Stomach smooth muscle (tissue), 2 donors: ENCODE measurements at regions not wholly inside any gene's neighbourhood (a gene's known extent, or its start where the extent isn't known, plus 50 kb on each side); places are given as distances from the start of the nearest gene placed in this dataset.

Experiments
- H3K27ac ChIP-seq: one replicate; pipeline ENCODE4 v1.7.0; 2013; ENCODE audit warnings: mild to moderate bottlenecking, low read length, inconsistent platforms
- H3K27me3 ChIP-seq, 2 donors: one replicate each; pipeline ENCODE4 v1.7.0; 2013; ENCODE audit warnings: low read length in 2 of 2; ENCODE audit not compliant: insufficient read depth in 2 of 2, control insufficient read depth in 1 of 2
- H3K36me3 ChIP-seq, 2 donors: one replicate each; pipeline ENCODE4 v1.7.0; 2013; ENCODE audit warnings: low read length in 2 of 2; ENCODE audit not compliant: control insufficient read depth in 2 of 2, insufficient read depth in 2 of 2
- H3K4me1 ChIP-seq: one replicate; pipeline ENCODE4 v1.7.0; 2013; ENCODE audit warnings: low read length; ENCODE audit not compliant: control insufficient read depth, insufficient read depth
- H3K4me3 ChIP-seq, 2 donors: one replicate each; pipeline ENCODE4 v1.7.0; 2013; ENCODE audit warnings: low read length in 2 of 2
- H3K9ac ChIP-seq, 2 donors: one replicate each; pipeline ENCODE4 v1.7.0; 2013; ENCODE audit warnings: low read length in 2 of 2, mild to moderate bottlenecking in 1 of 2
- H3K9me3 ChIP-seq, 2 donors: one replicate each; pipeline ENCODE4 v1.7.0; 2013; ENCODE audit warnings: low read length in 2 of 2; ENCODE audit not compliant: control insufficient read depth in 2 of 2
- donor health status: healthy.
- donor health status: Pancreatic carcinoma.

DNA sequence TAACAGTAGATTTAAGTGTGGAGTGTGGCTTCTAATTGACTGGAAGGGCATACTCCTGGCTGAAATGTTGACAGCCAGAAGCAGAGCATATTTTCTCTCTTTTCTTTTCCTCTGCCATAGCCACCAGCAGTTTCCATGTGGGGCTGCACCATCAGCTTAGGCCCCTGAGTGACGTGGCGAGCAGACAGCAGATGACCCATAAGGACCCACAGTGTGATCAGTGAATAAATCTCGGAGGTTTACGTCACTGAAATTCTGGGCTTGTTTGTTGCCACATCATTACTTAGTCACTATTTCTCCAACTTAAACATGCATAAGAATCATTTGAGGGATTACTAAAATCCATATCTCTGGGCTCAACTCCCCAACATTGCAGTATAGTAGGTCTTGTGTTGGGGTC is 549.7 kb upstream of the TMEM132C start:
- Histone ChIP-seq H3K27me3 (no peaks in the 10 kb centered on the region), H3K4me1 (no peaks in the 10 kb centered on the region), H3K36me3 (no peaks in the 10 kb centered on the region)

GRCh38 chr12:127720334-127720733 is 546.6 kb upstream of the TMEM132C start:
- no peak overlapping the region for H3K27ac ChIP-seq
- no peaks in the 10 kb centered on the region for H3K27me3 ChIP-seq
- H3K9ac ChIP-seq = no peak overlapping the region
- H3K9me3 ChIP-seq = no peaks in the 10 kb centered on the region
- no peaks in the 10 kb centered on the region for H3K4me1 ChIP-seq
- H3K4me3 ChIP-seq = no peak overlapping the region
- H3K36me3 ChIP-seq = no peaks in the 10 kb centered on the region

More for the DNA sequence above, 549.7 kb upstream of the TMEM132C start:
- Histone ChIP-seq H3K4me3 (no peak overlapping the region), H3K9me3 (no peaks in the 10 kb centered on the region), H3K9ac (no peak overlapping the region), H3K27ac (no peak overlapping the region)

DNA sequence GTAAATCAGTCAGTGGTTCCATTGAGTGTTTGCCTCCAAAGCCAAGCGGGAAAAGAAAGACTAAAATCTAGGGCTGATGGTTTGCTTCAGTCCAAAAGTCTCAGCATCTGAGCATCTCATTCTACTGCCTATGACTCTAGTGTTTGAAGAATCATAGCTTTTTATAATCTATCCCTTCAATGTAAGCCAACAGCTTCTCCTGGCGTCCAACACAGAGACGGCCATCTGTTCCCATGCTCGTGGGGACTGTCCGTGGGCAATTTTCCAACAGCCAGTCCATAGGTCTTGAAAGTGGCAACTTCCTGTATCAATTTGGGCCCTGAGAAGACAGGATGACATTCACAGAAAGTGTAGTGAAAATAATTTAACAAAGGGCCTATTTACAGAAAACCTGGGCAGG is 544.4 kb upstream of the TMEM132C start:
- Histone ChIP-seq H3K27ac (no peak overlapping the region), H3K9ac (no peak overlapping the region), H3K4me3 (no peak overlapping the region), H3K9me3 (no peaks in the 10 kb centered on the region), H3K27me3 (no peaks in the 10 kb centered on the region), H3K4me1 (no peaks in the 10 kb centered on the region), H3K36me3 (no peaks in the 10 kb centered on the region)

GRCh38 chr12:127723251-127723650 is 543.7 kb upstream of the TMEM132C start:
- Histone ChIP-seq H3K36me3 (no peaks in the 10 kb centered on the region), H3K9ac (no peak overlapping the region)

DNA sequence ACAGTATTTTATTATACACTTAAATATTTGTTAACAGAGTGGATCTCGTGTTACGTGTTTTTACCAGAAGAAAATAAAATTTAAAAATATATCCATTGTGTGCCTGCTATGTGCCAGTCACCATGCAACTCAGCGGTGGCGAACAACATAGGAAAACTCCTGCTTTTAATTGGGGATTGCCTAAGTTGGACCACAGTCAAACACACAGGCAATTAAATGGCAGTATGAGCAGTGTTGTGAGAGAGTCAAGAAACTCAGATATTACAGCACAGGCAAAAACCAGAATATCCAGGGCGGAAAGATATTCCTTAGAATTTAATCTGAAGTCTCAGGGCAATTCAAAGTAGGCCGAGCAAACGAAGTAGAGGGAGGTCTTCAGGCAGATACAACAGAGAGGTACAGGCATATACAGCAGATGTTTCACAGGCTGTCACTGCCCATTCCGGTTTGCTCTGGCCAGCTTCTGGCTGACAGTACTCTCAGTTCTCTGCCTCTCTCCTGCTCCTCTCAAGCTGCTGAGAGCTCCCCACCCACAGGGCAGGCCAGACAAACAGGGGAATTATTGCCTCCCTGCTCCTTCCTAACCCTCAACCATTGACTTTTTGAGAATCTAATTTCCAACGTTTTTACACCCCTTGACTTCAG is 540.2 kb upstream of the TMEM132C start:
- Histone ChIP-seq H3K4me1 (no peaks in the 10 kb centered on the region), H3K27ac (no peak overlapping the region), H3K27me3 (no peaks in the 10 kb centered on the region), H3K36me3 (no peaks in the 10 kb centered on the region), H3K9ac (no peak overlapping the region), H3K9me3 (no peaks in the 10 kb centered on the region), H3K4me3 (no peak overlapping the region)

More at GRCh38 chr12:127723251-127723650, 543.7 kb upstream of the TMEM132C start:
- Histone ChIP-seq H3K4me3 (no peak overlapping the region), H3K4me1 (no peaks in the 10 kb centered on the region), H3K27ac (no peak overlapping the region), H3K27me3 (no peaks in the 10 kb centered on the region), H3K9me3 (no peaks in the 10 kb centered on the region)

- no peaks in the 10 kb centered on the region for H3K36me3 ChIP-seq
- H3K27me3 ChIP-seq = no peaks in the 10 kb centered on the region
- no peaks in the 10 kb centered on the region for H3K9me3 ChIP-seq
- H3K4me1 ChIP-seq = no peaks in the 10 kb centered on the region
- H3K4me3 ChIP-seq = no peak overlapping the region
- no peak overlapping the region for H3K9ac ChIP-seq
- no peak overlapping the region for H3K27ac ChIP-seq
These were observed 538.7 kb upstream of the TMEM132C start for GRCh38 chr12:127728285-127728684.

DNA sequence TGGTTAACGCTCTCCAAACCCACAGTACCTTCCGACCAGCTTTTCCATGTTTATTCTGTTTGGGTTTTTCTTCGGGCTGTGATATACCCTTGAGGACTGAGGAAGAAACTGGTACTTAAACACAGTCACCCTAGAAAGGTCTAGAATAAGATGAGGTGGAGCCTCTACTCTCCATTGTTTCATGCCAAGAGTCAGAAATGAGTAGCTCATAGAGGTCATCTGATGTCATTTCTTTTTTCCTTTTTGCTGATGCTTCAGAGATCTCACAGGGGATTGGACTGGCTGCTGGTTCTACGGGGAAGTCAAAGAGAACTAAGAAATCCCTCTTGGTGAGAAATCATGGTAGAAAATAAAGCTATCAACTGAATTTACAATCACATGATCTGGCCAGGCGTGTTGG is 538.2 kb upstream of the TMEM132C start:
- no peak overlapping the region for H3K27ac ChIP-seq
- no peaks in the 10 kb centered on the region for H3K27me3 ChIP-seq
- no peak overlapping the region for H3K4me3 ChIP-seq
- H3K9ac ChIP-seq = no peak overlapping the region
- H3K4me1 ChIP-seq = no peaks in the 10 kb centered on the region
- peaks cover 0 to 2% of the 10 kb centered on the region in 2 donors for H3K9me3 ChIP-seq
- H3K36me3 ChIP-seq = no peaks in the 10 kb centered on the region

- H3K9ac ChIP-seq = no peak overlapping the region
- H3K4me1 ChIP-seq = no peaks in the 10 kb centered on the region
- H3K4me3 ChIP-seq = no peak overlapping the region
- peaks cover 0 to 2% of the 10 kb centered on the region in 2 donors for H3K9me3 ChIP-seq
- H3K27ac ChIP-seq = no peak overlapping the region
- no peaks in the 10 kb centered on the region for H3K27me3 ChIP-seq
- no peaks in the 10 kb centered on the region for H3K36me3 ChIP-seq
These were observed 537.6 kb upstream of the TMEM132C start for GRCh38 chr12:127729381-127729780.

GRCh38 chr12:127731657-127732056 is 535.3 kb upstream of the TMEM132C start:
- Histone ChIP-seq H3K4me1 (no peaks in the 10 kb centered on the region), H3K36me3 (no peaks in the 10 kb centered on the region), H3K27me3 (no peaks in the 10 kb centered on the region), H3K27ac (no peak overlapping the region), H3K9ac (no peak overlapping the region), H3K4me3 (no peak overlapping the region), H3K9me3 (peaks cover 0 to 2% of the 10 kb centered on the region in 2 donors)

DNA sequence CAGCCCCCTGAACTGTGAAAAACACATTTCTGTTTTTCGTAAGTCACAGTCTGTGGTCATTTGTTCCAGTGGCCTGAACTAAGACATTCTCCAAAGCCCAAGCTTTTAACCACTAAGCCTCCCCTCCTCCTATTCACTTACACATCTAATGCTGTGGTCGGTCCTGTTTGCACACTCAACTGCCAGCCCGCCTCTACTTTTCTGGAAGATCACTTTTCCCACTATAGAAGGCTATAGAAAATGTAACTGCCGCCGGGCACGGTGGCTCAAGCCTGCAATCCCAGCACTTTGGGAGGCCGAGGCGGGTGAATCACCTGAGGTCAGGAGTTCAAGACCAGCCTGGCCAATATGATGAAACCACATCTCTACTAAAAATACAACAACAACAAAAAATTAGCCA is 524.7 kb upstream of the TMEM132C start:
- H3K27ac ChIP-seq = no peak overlapping the region
- no peak overlapping the region for H3K9ac ChIP-seq
- no peaks in the 10 kb centered on the region for H3K9me3 ChIP-seq
- H3K4me1 ChIP-seq = no peaks in the 10 kb centered on the region
- no peaks in the 10 kb centered on the region for H3K27me3 ChIP-seq
- H3K4me3 ChIP-seq = no peak overlapping the region
- no peaks in the 10 kb centered on the region for H3K36me3 ChIP-seq

DNA sequence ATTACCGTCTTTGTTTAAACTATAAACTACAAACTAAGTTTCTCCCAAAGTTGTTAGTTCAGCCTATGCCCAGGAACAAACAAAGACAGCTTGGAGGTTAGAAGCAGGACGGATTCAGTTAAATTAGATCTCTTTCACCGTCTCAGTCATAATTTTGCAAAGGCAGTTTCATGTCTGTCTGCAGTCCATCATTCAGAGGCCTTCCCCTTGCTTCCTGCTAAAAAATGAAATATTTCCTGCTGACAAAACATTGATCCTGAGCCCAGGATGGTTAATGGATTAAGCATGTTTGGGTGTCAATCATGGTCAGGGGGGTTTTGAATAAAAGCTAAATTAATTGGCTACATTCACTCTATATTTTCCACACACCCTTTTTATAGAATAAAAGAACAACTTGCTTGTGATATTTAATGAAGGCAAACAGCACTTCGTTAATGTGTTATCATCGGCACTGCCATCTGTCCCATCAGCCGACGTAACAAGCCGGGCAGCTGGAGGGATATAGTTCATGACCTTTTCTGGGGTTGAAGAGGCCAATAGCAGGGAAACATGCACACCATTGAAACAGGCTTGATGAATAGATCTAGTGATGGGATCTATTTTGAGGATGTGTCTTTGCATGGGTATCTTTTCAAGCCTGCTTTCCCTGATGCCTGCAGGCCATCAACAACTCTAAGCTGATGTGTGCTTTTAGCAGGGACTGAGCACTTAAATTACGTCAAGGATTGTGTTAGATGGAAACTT is 521.3 kb upstream of the TMEM132C start:
- Histone ChIP-seq H3K36me3 (no peaks in the 10 kb centered on the region), H3K27me3 (no peaks in the 10 kb centered on the region), H3K9me3 (no peaks in the 10 kb centered on the region), H3K4me1 (no peaks in the 10 kb centered on the region), H3K27ac (no peak overlapping the region), H3K9ac (no peak overlapping the region), H3K4me3 (no peak overlapping the region)
